NCI-H82 treated with DMSO at 0.1 percent for 48 hours (cell line): ENCODE measurements at regions not wholly inside any gene's neighbourhood (a gene's known extent, or its start where the extent isn't known, plus 50 kb on each side); places are given as distances from the start of the nearest gene placed in this dataset.

Experiments
- DNase-seq: peaks from one replicate; lab custom pipeline; 2025; ENCODE audit not compliant: unreplicated experiment; lab: John Stamatoyannopoulos, UW

DNA sequence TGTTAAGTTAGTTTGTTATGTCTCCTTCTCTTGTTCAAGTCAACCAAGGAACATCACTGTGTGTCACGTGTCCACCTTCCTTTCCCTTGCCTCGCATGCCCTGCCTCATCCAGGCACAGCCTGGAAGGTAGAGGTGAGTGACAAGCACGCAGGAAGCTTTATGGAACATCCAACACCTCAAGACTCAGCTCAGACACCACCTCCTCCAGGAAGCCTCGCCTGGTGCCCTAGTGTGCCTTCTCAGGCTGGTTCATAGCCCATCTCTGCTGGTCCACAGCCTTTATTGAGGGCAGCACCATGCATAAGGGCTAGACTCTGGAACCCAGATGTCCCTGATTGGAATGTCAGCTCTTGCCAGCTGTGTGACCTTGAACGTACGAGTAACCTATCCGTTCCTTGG is 224.3 kb downstream of the ANKRD60 start:
- DNase-seq: no peak

DNA sequence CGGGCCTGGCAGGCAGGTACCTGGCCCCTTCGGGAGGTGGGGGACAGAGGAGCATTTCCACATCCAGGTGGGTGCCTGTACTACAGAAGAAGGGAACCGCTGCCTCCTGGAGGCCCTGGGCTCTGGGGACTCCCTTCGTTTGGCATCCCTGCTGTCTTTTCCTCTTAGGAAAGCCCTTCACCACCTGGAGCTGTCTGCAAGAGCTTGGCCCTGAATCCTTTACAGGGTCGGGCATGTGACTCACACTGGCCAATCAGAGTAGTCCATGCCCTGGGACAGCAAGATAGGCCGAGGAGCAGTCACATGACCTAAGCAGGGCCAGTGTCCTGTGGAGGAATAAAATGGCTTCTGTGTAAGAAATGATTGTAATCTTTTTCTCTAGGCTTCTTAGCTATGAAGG is 224.9 kb downstream of the ANKRD60 start:
- no peak for DNase-seq

DNA sequence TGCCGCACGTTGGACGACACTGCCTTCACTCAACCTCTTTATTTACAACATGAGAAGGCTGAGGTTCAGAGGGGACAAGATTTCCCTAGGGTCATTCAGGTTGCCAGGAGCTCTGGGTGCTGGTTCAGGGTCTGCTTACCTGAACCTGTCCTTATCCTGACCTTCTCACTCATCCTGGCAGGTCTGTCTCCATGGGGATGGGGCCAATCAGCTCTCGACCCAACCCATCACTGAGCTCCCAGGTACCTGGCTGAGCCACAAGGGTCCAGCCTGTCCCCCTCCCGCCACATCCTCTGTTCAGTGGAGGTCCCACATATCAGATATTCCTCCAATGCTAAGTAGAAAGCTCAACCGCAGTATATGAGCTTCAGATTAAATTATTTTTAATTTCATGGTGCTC is 225.6 kb downstream of the ANKRD60 start:
- no peak for DNase-seq

DNA sequence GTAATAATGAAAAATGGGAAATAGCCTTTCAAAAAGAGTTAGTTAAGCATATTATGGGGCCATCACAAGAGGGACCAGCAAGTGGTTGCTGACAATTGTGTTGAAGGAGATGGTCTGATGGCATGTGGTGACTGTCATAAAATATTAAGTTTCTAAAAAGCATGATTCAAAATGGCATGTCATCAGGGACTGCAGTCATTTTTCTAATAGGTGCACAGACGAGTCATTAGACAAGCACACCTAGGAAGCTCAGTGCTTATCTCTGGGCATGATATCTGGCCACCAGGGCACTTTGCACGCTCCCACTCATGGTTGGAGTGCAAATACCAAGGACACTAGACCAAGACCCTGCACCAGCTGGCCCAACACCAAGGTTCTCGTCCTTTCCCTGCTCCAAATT is 226.5 kb downstream of the ANKRD60 start:
- DNase-seq: no peak

DNA sequence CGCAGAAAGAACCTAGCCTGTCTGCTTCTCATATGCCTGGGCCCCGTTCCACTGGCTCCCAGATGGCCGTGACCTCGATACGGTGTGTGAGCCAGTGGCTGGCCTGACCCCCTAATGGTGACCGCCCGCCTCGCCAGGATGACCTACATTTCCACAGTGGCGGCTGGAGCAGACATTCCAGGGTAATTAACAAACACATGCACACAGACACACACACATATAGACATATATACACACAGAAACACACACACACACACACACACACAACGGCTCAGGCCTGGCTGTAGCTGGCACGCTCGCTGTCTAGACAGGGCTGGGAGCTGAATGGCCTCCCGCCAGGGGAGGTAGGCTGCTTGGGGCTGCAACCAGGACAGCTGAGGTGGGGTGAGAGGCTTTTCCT is 227.1 kb downstream of the ANKRD60 start:
- no peak for DNase-seq

DNA sequence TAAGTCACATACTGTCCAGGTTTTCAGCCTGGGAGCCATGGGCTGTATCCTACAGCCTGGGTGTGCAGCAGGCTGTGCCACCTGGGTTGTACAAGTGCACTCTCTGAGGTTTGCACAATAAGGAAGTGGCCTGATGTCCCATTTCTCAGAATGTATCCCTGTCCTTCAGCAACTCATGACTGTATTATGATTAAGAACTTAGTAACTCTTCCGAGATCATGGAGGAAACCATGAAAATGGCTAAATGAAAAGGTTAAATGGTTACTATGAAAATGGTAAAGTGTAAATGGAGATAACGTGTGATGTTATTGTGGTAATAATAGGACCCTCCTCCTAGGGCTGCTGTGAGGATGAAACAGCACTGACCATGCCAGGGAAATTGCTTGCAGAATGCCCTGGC is 227.6 kb downstream of the ANKRD60 start:
- DNase-seq: no peak

DNA sequence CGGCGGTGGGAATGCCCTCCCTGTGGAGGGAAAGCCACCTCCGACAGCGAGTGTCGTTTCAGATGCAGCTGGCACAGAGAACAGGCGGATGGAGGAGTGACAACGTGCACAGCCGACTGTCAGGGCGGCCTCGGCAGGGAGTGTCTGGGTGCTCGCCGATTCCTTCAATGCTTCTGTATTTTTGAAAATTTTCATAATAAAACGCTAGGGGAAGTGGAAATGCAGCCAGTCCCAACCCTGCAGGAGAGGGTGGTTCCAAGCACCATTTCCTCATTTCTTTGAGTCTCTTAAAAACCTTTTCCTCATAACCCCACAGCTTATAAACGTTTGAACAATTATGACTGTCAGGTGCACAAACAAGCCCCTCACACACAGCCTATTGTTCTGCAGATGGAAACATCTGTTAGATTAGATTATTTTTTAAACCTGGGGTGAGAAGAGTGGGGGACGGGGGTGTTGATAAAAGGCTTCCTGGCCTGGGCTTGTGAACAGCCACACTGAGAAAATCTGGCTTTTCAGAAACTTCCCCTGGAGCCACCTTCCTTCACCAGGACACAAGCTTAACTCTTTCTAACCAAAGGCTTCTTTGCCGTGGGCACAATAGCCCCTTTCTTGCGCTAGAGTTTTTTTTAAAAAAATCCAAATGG is 228.9 kb downstream of the ANKRD60 start:
- no peak for DNase-seq

DNA sequence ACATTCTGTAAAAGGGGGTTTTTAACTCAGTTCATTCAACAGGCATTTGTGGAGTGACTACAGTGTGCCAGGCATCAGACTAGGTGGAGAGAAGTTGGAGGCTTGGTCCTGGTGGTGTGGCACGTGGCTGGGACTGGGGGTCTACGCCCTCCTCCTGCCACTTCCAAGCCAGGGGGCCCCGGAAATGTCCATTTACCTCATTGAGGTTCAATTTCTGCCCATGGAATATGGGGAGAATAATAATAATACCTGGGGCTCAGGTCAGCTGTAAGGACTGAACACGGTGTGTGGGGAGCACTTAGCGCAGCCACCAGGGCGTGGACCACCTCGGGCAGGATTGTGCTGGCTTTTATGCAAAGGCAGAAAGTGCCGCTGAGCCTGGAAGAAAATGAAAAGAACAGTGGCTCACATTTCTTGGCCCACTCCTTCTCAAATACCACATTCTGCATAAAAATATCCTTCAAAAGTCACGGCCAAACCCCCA is 229.4 kb downstream of the ANKRD60 start:
- DNase-seq: no peak

DNA sequence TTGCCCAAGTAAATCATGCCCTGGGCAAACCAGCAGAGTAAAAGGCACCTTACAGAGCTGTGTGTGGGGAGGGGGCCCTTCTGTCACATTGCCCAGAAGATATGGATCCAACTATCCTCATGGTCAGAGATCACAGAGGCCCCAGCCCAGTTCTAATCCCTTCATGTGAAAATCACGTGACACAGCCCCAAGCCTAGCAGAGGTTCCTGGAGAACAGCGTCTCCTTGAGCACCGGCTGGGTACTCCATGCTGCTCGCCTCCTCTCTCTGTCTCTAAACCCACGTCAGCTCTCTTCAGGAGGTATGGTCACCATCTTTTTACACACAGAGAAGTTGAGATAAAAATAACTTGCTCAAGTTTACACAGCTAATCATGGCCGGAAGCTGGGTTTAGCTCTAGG is 230.2 kb downstream of the ANKRD60 start:
- no peak for DNase-seq

DNA sequence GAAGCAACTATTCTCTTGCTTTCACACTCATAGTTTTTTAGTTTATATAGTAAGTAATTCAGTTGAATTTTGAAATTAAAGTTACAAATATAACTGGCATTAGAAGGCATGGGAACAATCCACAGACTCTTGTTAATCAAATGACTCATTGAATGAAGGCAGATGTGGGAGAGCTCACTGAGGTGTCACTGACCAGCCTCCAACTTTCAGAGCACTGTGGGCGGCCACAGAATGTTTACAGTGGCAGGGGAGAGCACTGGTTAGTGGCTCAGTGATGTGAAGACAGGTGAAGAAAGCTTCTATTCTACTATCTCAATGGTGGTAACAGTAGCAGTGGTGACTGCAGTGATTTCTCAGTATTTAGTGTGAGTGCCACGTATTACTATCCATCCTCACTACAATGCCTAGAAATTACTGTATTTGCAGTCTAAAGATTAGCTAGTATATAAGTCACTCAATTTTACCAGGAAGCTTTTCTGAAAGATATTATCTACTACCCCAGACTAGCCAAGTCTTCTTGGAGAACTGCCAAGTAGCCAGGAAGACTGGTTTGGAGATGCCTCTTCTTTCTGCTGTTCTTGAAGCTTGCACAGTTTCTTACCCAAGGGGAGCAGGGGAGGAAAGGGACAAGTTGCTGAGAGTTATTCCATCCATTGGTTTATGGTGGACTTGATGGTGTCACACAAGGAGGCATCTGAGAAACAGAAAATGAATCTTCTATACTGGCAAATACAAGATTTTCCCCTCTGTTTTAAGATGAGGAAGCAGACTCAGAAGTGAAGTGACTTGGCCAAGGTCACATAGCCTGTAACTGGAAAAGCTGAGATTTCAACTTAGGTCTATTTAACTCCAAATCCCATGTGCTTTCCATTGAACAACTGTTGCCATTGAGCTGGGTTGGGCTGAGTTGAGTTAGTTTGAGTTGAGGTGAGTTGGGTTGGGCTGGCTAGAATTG is 231.2 kb downstream of the ANKRD60 start:
- DNase-seq: no peak

DNA sequence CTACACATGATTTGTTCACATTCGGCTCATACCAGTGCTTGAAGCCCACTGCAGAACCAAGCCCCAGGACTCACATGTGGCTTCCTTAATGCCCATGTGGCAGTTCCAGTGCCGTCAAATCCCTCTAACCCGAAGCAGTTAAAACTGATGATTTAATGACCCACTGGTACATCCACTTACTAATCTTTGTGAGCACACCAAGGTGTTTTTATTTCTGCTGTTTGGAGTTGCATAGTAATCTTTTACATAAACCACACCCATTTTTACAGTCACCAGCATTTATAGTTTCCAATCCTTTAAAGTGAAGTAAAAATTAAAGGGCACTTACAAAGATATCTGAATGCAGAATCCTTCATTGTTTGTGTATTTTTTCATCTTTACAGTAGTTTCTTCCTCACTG is 232.0 kb downstream of the ANKRD60 start:
- no peak for DNase-seq

DNA sequence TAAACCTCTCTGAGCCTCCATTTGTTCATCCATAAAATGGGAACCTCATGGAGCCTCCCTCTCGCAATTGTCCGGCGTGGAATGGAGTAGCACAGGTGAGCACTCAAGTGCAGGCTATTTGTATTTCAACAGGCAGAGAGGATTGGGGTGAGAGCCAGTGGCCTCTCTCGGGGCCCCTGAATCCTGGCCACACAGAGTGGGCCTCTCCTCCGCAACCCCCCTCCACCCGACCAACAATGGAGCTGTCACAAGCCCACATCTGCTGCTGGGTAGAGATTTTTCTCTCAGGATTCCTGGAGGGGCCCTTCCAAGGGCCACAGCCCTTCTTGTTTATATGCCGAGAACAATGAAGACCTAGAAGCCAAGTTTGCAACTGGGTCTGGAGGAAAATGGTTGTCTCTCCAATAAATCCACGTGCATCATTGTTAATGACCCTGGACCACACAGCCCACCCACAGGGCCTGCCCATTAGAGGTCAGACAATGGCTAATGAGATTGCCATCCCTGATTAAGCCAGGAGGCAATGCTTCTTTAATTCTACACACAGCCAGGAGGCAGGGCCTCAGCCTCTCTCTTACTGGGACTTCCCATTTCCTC is 233.0 kb downstream of the ANKRD60 start:
- peak; percentile 35 for DNase-seq

DNA sequence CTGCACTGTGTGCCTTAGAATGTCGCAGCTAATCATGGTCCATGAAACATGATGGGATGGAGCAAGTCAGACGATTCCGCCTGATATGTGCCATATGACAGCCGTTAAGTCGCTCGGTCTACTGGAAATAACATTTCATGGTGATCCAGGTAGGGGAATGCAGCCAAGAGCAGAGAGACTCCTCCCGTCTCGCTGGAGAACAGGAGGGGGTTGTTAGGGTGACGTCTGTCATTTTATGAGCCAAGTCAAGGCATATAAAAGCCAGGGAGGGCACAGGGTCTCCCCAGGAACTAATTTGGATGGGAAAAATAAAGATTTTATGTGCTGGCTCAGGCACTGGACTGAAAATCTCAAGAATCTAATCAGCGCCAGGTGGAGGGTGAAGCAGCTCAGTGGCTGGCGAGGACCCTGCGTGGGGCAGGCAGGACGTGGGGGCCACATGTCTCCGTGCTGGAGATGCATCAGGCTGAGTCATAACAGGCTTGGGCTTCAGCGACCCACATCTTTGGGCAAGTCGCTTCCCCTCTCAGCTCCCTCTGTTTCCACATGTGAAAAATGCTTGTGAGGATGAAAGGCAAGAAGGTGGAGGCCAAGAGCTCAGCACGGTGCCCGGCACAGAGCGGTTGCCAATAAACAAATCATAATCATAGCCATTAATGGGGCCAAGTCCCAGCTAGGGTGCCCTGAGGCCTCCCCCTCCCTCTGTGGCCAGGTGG is 234.6 kb downstream of the ANKRD60 start:
- no peak for DNase-seq

DNA sequence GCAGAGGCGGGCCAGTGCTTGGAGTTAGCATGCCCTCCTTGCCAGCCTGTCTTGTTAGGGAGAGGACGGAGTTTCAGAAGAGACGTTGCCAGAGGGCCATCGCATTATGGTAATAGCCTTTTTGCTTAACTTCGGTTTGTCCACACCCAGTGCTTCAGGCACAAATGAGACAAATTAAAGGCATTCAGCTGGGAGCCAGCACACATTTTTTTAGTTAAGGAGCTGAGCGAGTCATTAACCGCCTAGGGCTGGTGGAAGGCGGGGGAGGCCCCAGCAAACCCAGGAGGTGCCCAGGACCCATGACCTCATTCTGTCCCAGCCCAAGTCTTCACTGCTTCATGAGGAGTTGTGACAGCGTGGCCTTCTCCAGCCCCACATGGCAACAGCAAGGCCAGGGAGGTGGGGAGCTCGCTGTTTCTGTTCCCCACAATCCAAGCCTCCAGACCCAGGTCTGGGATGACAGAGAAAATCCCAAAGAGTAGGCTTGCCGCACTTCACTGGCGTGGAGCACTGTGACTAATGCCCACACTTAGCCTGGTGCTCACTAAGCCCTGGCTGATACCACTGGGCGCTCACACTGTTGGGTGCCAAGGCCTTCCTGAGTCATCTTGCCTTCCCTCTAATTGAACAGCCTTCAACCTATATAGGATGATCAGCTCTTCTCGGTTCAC is 237.1 kb downstream of the ANKRD60 start:
- no peak for DNase-seq

DNA sequence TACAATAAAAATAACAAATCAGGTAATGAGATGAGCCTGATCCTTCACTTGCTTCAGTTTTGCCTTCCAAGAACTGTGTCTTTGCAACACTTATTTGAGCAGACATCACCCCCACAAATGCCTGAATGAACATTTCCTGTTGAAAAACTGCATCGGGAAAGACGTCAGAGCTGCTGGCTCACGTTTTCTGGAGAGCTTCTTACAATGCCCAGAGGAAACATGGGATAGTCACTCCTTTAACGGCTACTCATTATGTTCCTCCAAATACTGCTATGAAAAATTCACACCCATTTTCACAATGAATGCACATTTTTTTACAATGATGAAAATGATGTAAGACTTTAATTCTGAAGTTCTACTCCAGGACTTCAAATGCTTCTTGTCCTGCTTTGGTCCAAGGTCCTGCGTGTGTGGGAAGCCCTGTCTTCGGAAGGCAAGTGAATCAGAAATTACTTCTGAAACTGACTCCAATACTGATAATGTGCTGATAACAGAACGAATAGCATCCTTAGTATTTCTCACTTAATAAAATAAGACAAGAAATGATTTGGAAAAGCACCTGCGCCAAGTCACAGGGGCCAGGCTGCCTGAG is 238.0 kb downstream of the ANKRD60 start:
- DNase-seq: no peak

DNA sequence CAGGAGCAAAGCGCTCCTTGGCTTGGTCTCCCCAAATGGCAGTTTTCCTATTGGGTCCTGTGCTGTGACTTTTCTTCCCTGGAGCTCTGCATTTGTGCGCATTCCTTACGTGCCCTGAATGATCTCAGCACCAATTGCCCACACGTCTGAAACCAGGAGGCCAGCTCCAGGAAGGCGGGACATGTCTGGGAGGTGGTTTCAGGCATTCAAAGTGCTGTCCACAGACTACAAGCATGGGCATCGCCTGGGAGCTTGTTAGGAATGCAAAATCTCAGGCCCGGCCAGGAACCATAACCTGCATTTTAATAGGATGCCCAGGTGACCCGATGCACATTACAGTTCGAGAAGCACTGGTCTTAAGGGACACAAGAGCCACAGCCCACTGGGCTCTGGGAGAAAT is 239.6 kb downstream of the ANKRD60 start:
- DNase-seq: no peak

DNA sequence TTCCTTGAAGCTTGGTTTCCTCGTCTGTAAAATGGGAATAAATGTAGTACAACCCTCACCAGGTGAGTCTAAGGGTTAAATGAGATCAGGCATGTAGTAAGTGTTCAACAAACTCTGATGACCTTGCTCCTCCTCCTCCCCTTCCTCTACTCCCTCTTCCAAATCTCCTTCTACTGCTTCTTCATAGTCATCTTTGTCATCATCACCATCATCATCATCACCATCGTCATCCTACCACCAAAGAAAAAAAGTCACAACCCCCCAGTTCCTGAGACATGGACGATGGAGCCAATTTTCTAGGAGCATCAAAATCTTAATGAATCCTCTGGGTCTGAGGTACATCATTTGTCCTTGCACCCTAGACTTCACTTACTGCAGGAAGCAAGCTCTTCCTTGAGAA is 240.0 kb downstream of the ANKRD60 start:
- no peak for DNase-seq

DNA sequence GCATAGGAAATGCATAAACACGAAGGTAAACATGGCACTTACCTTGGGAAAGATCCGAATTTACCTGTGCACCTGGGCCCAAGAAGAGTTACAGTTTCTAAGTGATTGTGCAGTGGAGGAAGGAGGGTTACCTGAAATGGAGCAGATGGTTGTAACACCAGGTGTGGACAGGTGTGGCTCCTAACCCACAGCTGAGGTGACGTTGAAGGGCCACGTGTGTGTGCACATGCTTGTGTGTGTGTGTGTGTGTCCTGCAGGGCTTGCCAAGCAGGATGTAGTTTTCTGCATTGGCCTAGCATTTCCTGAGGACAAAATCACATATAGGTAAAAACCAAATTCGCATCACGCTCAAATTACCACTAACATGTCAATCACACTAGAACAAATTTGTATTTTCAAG is 240.8 kb downstream of the ANKRD60 start:
- no peak for DNase-seq

DNA sequence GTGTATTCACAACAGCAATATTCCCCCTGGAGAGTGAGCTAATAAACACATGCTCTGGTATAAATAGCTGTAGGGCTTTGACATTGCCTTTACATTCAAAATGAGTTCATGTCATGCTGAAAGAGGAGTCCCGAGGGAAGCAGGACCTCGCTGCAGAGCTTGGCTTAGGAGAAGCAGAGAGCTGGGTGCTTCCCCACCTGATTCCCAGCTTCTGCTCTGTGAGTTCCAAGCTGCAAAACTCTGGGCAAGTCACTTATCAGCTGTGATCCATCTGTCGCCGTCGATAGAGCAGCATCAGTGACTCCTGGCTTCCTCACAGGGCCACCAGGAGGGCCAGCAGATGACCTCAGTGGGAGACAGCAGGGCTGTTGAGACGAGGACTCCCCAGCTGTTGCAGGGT is 241.8 kb downstream of the ANKRD60 start:
- DNase-seq: no peak

DNA sequence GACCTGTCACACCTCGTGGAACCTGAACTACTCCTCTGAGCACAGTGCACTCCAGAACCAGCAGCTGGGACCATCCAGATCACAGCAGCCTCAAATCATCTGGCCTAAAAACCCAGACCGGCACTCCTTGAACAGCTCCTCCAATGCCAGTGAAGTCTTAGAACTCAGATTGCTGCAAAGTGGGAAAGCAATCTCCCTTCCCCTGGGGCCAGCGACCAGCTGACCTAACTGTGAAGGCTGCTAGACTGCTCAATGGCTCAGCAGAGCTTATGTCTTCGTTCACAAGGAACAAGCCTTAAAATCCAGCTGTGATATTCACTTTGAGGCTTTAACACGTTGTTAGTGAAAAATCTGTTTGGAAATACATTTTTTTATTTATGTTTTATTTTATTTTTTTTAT is 243.2 kb downstream of the ANKRD60 start:
- no peak for DNase-seq
